HG02642 (cell line): ENCODE measurements at regions not wholly inside any gene's neighbourhood (a gene's known extent, or its start where the extent isn't known, plus 50 kb on each side); places are given as distances from the start of the nearest gene placed in this dataset.

Experiments used
- ATAC-seq: cut with Tn5 transposase; IDR thresholded peaks from one replicate; pipeline ENCODE4 v1.9.1; 2021; ENCODE audit warnings: mild to moderate bottlenecking; ENCODE audit not compliant: unreplicated experiment, poor library complexity

DNA sequence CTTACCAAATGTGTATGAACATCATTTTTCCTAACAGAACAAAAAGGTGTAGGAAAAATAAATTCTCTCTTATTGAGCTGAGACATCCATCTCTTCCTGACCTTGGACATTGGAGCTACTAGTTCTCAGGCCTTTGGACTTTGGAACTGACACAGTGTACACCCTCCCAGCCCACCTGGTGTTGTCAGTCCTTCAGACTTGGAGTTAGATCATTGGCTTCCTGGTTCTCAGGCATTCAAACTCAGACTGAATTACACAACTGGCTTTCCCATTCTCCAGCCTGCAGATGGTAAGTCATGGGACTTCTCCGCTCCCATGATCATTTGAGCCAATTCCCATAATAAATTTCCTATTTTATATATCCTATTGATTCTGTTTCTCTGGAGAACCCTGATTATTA lies 84.8 kb upstream of the EDNRA start:
- ATAC-seq, result no peak

GRCh38 chr4:147398556-147398955 lies 82.3 kb upstream of the EDNRA start:
- ATAC-seq, result no peak

GRCh38 chr4:147400721-147401120 lies 80.2 kb upstream of the EDNRA start:
- ATAC-seq, result no peak

DNA sequence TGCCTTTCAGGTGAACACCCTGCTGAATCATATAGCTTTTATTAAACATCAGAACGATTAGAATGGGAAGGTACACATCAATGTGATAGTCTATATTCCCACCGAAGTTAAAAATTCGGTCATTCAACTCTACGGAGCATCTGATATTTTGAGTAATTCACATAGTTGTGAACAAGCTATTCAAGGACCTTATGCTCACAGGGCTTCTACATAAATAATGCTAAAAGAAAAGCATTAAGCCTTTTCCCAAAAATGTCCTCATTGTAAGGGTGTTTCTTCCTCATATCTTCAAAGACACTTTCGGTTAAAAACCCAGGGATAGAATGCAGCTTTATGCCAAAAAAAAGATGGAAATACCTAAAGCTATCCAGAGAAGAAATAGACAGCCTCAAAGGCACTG lies 79.7 kb upstream of the EDNRA start:
- no peak for ATAC-seq

GRCh38 chr4:147407261-147408045 lies 73.4 kb upstream of the EDNRA start:
- ATAC-seq, result no peak

DNA sequence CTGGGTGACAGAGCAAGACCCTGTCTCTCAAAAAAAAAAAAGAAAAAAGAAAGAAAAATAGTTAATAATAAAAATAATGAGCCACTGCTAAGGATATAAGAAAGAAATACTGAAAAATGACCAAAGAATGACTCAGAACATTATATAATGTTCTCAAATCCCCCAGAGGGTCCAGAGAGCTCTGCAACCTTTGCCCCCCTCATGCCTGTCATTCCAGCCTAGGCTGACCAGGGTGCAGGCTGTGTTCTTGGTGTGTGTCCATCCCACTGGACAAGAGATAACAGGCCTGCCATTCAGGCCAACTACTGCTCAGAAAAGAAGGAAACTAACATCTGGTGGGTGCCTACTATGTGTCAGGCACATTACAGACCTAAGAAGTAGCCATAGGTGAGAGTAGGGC lies 72.7 kb upstream of the EDNRA start:
- no peak for ATAC-seq

GRCh38 chr4:147409350-147409749 lies 71.5 kb upstream of the EDNRA start:
- no peak for ATAC-seq

- no peak for ATAC-seq
Observed at GRCh38 chr4:147418226-147418625, 62.7 kb upstream of the EDNRA start.

- ATAC-seq, result no peak
Observed at GRCh38 chr4:147421456-147421855, 59.4 kb upstream of the EDNRA start.

DNA sequence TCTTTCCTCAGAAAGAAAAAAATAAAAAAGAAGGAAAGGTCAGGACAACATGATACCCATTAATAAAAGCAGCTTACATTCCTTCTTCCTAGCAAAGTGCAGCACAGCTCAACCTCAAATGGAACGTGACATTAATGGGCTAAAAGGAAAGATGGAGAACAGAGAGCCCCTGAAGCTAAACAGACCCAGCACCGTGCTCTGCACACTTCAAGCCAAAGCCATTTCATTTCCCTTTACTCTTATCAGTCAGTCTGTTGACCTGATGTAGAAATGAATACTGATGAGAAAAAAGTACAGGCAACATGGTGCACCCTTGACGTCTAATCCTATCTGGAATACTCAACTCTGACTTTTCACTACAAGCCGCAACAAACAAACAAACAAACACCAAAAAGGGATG lies 57.7 kb upstream of the EDNRA start:
- ATAC-seq, result no peak

GRCh38 chr4:147425019-147425418 lies 55.9 kb upstream of the EDNRA start:
- no peak for ATAC-seq

- no peak for ATAC-seq
Observed at GRCh38 chr4:147428583-147428982, 52.3 kb upstream of the EDNRA start.

DNA sequence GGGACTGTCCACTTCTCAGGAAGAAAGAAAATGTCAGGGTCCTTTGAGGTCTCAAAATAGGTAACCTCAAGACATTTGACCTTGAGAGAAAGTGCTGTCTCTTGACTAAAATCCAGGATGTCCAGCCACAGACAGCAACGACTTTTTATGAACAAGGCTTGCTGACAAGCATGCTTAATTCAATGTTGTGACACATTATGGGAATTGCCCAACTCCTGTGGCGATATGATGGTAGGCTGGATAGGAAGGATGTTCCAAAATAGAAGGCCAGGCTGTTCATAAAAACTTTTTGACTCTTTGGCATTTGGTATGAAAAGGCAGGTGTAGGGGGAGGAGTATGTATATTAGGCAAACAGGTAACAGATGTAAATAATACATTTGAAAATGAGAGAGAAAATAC lies 50.8 kb upstream of the EDNRA start:
- no peak for ATAC-seq
